OCI-LY3 (cell line): ENCODE measurements at regions not wholly inside any gene's neighbourhood (a gene's known extent, or its start where the extent isn't known, plus 50 kb on each side); places are given as distances from the start of the nearest gene placed in this dataset.

Source experiments
- H2AFZ ChIP-seq: fragments of 200-600, 300-600 bp; shearing (Covaris generic); 2 replicates; pipeline ENCODE4 v1.6.0; 2014; ENCODE audit warnings: antibody characterized with exemption, low read depth, low read length
- H3K27ac ChIP-seq: fragments of 200-600, 300-600 bp; sonication (generic); 2 replicates; pipeline ENCODE4 v1.5.1; 2014; ENCODE audit warnings: mild to moderate bottlenecking, low read length, moderate library complexity, mixed read lengths
- H3K27me3 ChIP-seq: fragments of 200-600, 300-600 bp; sonication (generic); 2 replicates; pipeline ENCODE4 v1.6.1; 2014; ENCODE audit warnings: low read depth, low read length, mixed read lengths
- H3K36me3 ChIP-seq: fragments of 200-600, 300-600 bp; sonication (generic); replicated peaks from 2 replicates; pipeline ENCODE3; 2014; ENCODE audit warnings: low read depth, low read length, mixed read lengths
- H3K4me1 ChIP-seq: fragments of 300-600, 200-600 bp; sonication (generic); 2 replicates; pipeline ENCODE4 v1.6.1; 2014; ENCODE audit warnings: low read length, mixed read lengths
- H3K4me2 ChIP-seq: fragments of 200-600, 300-600 bp; sonication (generic); 2 replicates; pipeline ENCODE4 v1.6.1; 2014; ENCODE audit warnings: low read length, mixed read lengths
- H3K4me3 ChIP-seq: fragments of 300-600, 200-600 bp; sonication (generic); 2 replicates; pipeline ENCODE4 v1.5.1; 2014; ENCODE audit warnings: antibody characterized with exemption, mild to moderate bottlenecking, low read length, moderate library complexity
- H3K79me2 ChIP-seq: fragments of 300-600, 200-600 bp; shearing (Covaris generic); 2 replicates; pipeline ENCODE4 v1.6.1; 2014; ENCODE audit warnings: mild to moderate bottlenecking, low read length, mixed read lengths
- H3K9ac ChIP-seq: fragments of 300-600, 200-600 bp; shearing (Covaris generic); 2 replicates; pipeline ENCODE4 v1.6.0; 2014; ENCODE audit warnings: mild to moderate bottlenecking, low read length, moderate library complexity
- H3K9me3 ChIP-seq: fragments of 200-600, 300-600 bp; shearing (Covaris generic); 2 replicates; pipeline ENCODE4 v1.6.1; 2014; ENCODE audit warnings: low read length, mixed read lengths; ENCODE audit not compliant: insufficient read depth
- H4K20me1 ChIP-seq: fragments of 200-600, 300-600 bp; sonication (generic); 2 replicates; pipeline ENCODE4 v1.6.1; 2016; ENCODE audit warnings: low read length, mixed read lengths; ENCODE audit not compliant: insufficient read depth
- EZH2phosphoT487 ChIP-seq: fragments of 200-600 bp; shearing (Covaris generic); IDR thresholded peaks from 2 replicates; pipeline ENCODE4 v1.6.1; 2018; ENCODE audit warnings: antibody characterized with exemption, mixed run types, low read depth
- TF ChIP-seq, protein P1 (sequence below): fragments of 200-600, 300-600 bp; sonication (generic); IDR thresholded peaks from 2 replicates; pipeline ENCODE4 v1.5.1; 2014; ENCODE audit warnings: antibody characterized with exemption, low read length, low read depth

DNA sequence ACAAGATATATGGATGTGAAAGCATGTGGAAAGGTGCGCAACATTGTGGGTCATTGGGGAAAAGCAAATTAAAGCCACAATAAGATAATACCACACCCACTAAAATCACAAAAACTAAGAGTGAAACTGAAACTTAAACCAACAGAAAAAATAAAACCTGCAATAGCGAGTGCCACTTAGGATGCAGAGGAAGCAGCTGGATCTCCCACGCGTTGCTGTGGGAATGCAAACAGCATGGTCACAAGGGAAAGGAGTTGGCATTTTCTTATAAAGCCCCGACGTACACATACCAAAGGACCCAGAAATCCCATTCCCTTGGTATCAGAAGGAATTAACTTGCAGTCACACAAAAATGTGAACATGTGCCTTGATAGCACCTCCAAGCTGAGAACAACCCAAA is 712.0 kb downstream of the TBC1D22A start:
- H3K36me3 ChIP-seq = no peaks in the 10 kb centered on the region
- H2AFZ ChIP-seq = no peak overlapping the region
- H3K27ac ChIP-seq = no peak overlapping the region

DNA sequence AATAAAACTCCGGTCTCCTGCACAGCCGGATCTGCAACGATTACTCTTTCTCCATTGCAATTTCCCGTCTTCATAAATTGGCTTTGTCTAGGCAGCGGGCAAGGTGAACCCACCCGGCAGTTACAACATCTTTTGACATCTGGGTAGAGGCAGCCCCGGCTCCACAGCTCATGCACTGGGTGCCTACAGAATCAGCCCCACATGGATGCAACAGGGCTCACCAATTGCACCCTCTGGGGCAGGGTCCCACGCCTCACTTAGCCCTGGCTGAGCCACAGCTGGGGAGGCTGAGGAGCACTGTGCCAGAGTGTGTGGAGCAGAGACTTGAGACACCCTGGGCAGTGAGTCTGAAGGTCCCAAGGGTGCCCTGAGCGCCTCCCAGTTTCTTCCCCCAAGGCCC is 710.2 kb downstream of the TBC1D22A start:
- H3K9ac ChIP-seq = no peak overlapping the region
- no peak for TF ChIP-seq EZH2phosphoT487
- TF ChIP-seq, protein P1, sequence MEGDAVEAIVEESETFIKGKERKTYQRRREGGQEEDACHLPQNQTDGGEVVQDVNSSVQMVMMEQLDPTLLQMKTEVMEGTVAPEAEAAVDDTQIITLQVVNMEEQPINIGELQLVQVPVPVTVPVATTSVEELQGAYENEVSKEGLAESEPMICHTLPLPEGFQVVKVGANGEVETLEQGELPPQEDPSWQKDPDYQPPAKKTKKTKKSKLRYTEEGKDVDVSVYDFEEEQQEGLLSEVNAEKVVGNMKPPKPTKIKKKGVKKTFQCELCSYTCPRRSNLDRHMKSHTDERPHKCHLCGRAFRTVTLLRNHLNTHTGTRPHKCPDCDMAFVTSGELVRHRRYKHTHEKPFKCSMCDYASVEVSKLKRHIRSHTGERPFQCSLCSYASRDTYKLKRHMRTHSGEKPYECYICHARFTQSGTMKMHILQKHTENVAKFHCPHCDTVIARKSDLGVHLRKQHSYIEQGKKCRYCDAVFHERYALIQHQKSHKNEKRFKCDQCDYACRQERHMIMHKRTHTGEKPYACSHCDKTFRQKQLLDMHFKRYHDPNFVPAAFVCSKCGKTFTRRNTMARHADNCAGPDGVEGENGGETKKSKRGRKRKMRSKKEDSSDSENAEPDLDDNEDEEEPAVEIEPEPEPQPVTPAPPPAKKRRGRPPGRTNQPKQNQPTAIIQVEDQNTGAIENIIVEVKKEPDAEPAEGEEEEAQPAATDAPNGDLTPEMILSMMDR = no peak
- no peaks in the 10 kb centered on the region for H3K36me3 ChIP-seq
- no peak overlapping the region for H3K27ac ChIP-seq
- no peaks in the 10 kb centered on the region; the same call in 1 of the 2 replicates for H3K27me3 ChIP-seq
- no peaks in the 10 kb centered on the region; the same call in 1 of the 2 replicates for H3K9me3 ChIP-seq
- no peaks in the 10 kb centered on the region for H4K20me1 ChIP-seq
- H3K79me2 ChIP-seq = no peaks in the 10 kb centered on the region
- H3K4me2 ChIP-seq = no peak overlapping the region
- H3K4me3 ChIP-seq = no peak overlapping the region
- H2AFZ ChIP-seq = no peak overlapping the region
- no peaks in the 10 kb centered on the region for H3K4me1 ChIP-seq

More for the DNA sequence above, 712.0 kb downstream of the TBC1D22A start:
- Histone ChIP-seq H3K4me3 (no peak overlapping the region), H3K27me3 (no peaks in the 10 kb centered on the region; the same call in 1 of the 2 replicates), H3K4me1 (no peaks in the 10 kb centered on the region), H4K20me1 (no peaks in the 10 kb centered on the region), H3K4me2 (no peak overlapping the region), H3K79me2 (no peaks in the 10 kb centered on the region), H3K9me3 (no peaks in the 10 kb centered on the region), H3K9ac (no peak overlapping the region)
- TF ChIP-seq, protein P1 = no peak
- TF ChIP-seq EZH2phosphoT487 = no peak

DNA sequence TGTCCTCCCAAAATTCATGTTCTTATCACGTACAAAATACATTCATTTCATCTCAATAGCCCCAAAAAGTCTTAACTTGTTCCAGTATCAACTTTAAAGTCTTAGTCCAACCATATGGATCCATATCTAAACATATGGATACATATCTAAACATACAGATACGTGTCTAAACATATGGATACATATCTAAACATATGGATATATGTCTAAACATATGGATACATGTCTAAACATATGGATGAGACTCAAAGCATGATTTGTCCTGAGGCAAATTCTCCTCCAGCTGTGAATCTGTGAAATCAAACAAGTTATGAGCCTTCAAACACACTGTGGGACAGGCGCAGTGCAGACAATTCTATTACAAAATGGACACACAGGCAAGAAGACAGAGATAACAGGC is 709.0 kb downstream of the TBC1D22A start:
- no peak overlapping the region for H3K9ac ChIP-seq
- H3K27ac ChIP-seq = no peak overlapping the region
- peaks cover 4% of the 10 kb centered on the region; the same call in 1 of the 2 replicates for H3K9me3 ChIP-seq
- no peak overlapping the region for H2AFZ ChIP-seq
- no peak overlapping the region for H3K4me2 ChIP-seq
- no peaks in the 10 kb centered on the region for H3K4me1 ChIP-seq
- H3K79me2 ChIP-seq = no peaks in the 10 kb centered on the region
- TF ChIP-seq, protein P1 = no peak
- TF ChIP-seq EZH2phosphoT487 = no peak
- no peaks in the 10 kb centered on the region for H4K20me1 ChIP-seq
- H3K27me3 ChIP-seq = no peaks in the 10 kb centered on the region; the same call in 1 of the 2 replicates
- H3K36me3 ChIP-seq = no peaks in the 10 kb centered on the region
- H3K4me3 ChIP-seq = no peak overlapping the region

DNA sequence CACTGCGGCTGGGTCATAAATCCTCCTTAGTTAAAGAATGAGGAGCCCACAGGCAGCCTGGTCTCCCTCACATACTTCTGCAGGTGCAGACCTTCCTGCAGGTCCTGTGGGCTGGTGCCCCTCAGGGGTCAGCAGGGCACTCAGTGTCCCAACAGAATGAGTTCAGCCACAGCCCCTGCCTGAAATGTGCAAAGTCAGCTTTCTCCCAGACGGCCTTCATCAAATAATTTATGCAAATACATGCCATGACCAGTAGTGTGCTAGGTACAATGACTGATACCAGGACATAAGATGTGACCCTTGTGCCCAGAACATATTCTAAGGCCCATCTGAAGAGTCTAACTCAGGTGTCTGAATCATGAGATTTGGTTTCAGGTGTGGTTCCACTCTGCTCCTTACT is 703.4 kb downstream of the TBC1D22A start:
- no peak overlapping the region for H3K9ac ChIP-seq
- no peaks in the 10 kb centered on the region for H4K20me1 ChIP-seq
- no peaks in the 10 kb centered on the region for H3K27me3 ChIP-seq
- TF ChIP-seq EZH2phosphoT487 = no peak
- TF ChIP-seq, protein P1 = no peak
- peaks cover 9% of the 10 kb centered on the region; the same call in 1 of the 2 replicates for H3K9me3 ChIP-seq
- H3K4me3 ChIP-seq = no peak overlapping the region
- H2AFZ ChIP-seq = no peak overlapping the region
- no peak overlapping the region for H3K4me2 ChIP-seq
- H3K36me3 ChIP-seq = no peaks in the 10 kb centered on the region
- no peaks in the 10 kb centered on the region for H3K4me1 ChIP-seq
- H3K79me2 ChIP-seq = no peaks in the 10 kb centered on the region
- no peak overlapping the region for H3K27ac ChIP-seq
